Effector memory CD8-positive, alpha-beta T cell (primary cell): ENCODE measurements at regions not wholly inside any gene's neighbourhood (a gene's known extent, or its start where the extent isn't known, plus 50 kb on each side); places are given as distances from the start of the nearest gene placed in this dataset.

Experiments
- ATAC-seq: fragments of 150-1000 bp; cut with Tn5 transposase; replicated peaks from 2 replicates; pipeline ENCODE4 v1.10.0; 2021; ENCODE audit warnings: mild to moderate bottlenecking, moderate library complexity
- DNase-seq, 3 experiments: peaks; one replicate each; pipeline ENCODE4 v3.0.0; 2021
- H3K27ac Mint-ChIP-seq, 2 donors: one replicate each; pipeline ENCODE4 v1.8.0; 2022; ENCODE audit warnings: mild to moderate bottlenecking in 2 of 2, mixed read lengths in 2 of 2, moderate library complexity in 2 of 2
- H3K27me3 Mint-ChIP-seq, 2 donors: one replicate each; pipeline ENCODE4 v1.8.0; 2022; ENCODE audit warnings: mixed read lengths in 2 of 2
- H3K36me3 Mint-ChIP-seq: one replicate; pipeline ENCODE4 v1.8.0; 2022; ENCODE audit warnings: mild to moderate bottlenecking, moderate library complexity, mixed read lengths; ENCODE audit not compliant: insufficient read depth
- H3K4me1 Mint-ChIP-seq, 2 donors: one replicate each; pipeline ENCODE4 v1.8.0; 2022; ENCODE audit warnings: low read depth in 2 of 2, mixed read lengths in 2 of 2
- H3K4me3 Mint-ChIP-seq, 2 donors: one replicate each; pipeline ENCODE4 v1.8.0; 2022; ENCODE audit warnings: mild to moderate bottlenecking in 2 of 2, mixed read lengths in 2 of 2, moderate library complexity in 2 of 2
- H3K9me3 Mint-ChIP-seq, 2 donors: one replicate each; pipeline ENCODE4 v1.8.0; 2022; ENCODE audit warnings: mixed read lengths in 2 of 2

DNA sequence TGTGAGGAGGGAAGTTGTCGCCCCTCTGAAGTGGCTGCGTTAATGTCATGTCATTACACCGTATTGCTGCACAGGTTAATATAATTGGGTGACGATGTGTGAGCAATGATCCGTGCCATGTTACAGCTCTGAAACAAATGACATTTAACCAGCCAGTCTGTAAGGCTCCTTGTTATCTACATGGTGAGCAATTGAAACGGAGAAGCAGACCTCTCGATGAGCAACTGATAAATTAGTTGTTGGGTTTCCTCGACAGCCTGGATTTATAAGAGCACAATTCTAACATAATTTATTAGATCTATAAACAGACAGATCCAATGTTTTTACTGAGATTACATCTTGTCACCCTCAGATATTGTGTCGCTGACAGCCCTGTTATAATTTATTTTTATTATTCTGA is 49.9 kb upstream of the MAFB start:
- Mint-ChIP-seq H3K27ac (no peak overlapping the region), H3K4me1 (peaks cover 3 to 5% of the 10 kb centered on the region in 2 donors), H3K27me3 (peaks cover 29 to 43% of the 10 kb centered on the region in 2 donors)

GRCh38 chr20:40739841-40740240 is 50.8 kb upstream of the MAFB start:
- no peak for ATAC-seq
- Mint-ChIP-seq H3K9me3 (no peaks in the 10 kb centered on the region), H3K27ac (no peak overlapping the region), H3K27me3 (peaks cover 30 to 46% of the 10 kb centered on the region in 2 donors), H3K36me3 (peaks cover 2% of the 10 kb centered on the region), H3K4me3 (no peak overlapping the region), H3K4me1 (peaks cover 3 to 5% of the 10 kb centered on the region in 2 donors)
- DNase-seq, result no peak

More for the DNA sequence above, 49.9 kb upstream of the MAFB start:
- ATAC-seq, result no peak
- Mint-ChIP-seq H3K9me3 (no peaks in the 10 kb centered on the region), H3K4me3 (no peak overlapping the region), H3K36me3 (peaks cover 5% of the 10 kb centered on the region)
- no peak for DNase-seq

DNA sequence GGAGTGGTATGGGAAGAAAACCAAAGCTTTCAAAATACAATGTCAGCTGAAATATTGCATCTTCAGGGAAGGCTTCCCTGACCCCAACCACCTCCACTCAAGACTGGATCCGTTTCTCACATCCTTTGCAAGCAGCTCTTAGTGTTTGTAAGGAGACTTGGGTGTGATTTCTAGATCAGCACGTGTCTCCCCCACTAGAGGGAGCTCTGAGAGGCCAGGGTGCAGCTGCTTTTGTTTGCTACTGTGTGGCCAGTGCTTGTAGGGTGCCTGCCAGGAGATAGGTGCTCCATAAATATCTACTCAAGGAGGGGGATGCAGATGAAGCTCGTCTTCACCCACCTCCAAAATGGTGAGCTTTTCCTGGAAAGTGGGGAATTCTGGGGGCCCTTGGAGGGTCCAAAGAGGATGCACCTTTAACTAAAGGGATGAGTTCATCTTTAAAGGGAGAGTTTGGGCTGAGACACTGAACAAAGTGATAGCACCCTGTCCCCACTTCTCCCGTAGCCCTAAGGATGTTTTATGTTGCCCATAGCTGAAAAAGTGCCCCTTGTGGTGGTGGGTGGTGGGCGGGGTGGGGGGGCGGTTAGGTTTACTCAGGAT is 52.6 kb upstream of the MAFB start:
- DNase-seq, result peak; percentile 33 to 46 (median 36)
- peak; percentile 41 for ATAC-seq
- Mint-ChIP-seq H3K4me1 (peaks cover 3 to 5% of the 10 kb centered on the region in 2 donors), H3K4me3 (no peak overlapping the region), H3K9me3 (no peaks in the 10 kb centered on the region), H3K36me3 (peaks cover 2% of the 10 kb centered on the region), H3K27me3 (peaks cover 15 to 28% of the 10 kb centered on the region in 2 donors), H3K27ac (no peak overlapping the region)

GRCh38 chr20:40743141-40743775 is 54.2 kb upstream of the MAFB start:
- Mint-ChIP-seq H3K27ac (no peak overlapping the region), H3K27me3 (peaks cover 7 to 18% of the 10 kb centered on the region in 2 donors), H3K36me3 (peaks cover 1% of the 10 kb centered on the region), H3K4me3 (no peak overlapping the region), H3K4me1 (peaks cover 3 to 5% of the 10 kb centered on the region in 2 donors), H3K9me3 (no peaks in the 10 kb centered on the region)
- ATAC-seq (no peak), DNase-seq (no peak)

GRCh38 chr20:40744072-40744817 is 55.2 kb upstream of the MAFB start:
- DNase-seq (no peak), ATAC-seq (no peak)
- Mint-ChIP-seq H3K36me3 (no peaks in the 10 kb centered on the region), H3K4me3 (no peak overlapping the region), H3K27me3 (peaks cover 7 to 21% of the 10 kb centered on the region in 2 donors), H3K9me3 (no peaks in the 10 kb centered on the region), H3K4me1 (peaks cover 3 to 5% of the 10 kb centered on the region in 2 donors), H3K27ac (no peak overlapping the region)

DNA sequence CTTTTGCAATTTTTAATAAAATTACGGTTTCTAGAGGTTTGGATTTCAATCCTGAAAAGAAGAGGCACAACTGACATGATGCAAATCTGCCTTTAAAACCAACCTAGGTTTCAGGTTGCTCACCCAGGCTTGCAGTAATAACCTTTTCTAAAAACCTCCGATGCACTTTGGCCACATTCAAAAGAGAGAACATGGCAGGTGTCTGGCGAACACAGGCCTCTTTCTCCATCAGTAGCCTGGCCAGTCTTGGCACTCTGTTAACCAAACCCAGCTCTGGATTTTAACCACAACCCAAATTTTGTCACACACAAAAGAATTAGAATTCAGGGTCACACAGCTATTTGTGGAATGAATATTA is 55.8 kb upstream of the MAFB start:
- Mint-ChIP-seq H3K36me3 (no peaks in the 10 kb centered on the region), H3K4me1 (peaks cover 3 to 5% of the 10 kb centered on the region in 2 donors), H3K4me3 (no peak overlapping the region), H3K9me3 (no peaks in the 10 kb centered on the region), H3K27ac (no peak overlapping the region), H3K27me3 (peaks cover 7 to 21% of the 10 kb centered on the region in 2 donors)
- no peak for ATAC-seq
- DNase-seq, result no peak

GRCh38 chr20:40746251-40746650 is 57.2 kb upstream of the MAFB start:
- H3K4me3 Mint-ChIP-seq, result no peak overlapping the region
- no peak overlapping the region for H3K27ac Mint-ChIP-seq
- H3K27me3 Mint-ChIP-seq, result peaks cover 7 to 21% of the 10 kb centered on the region in 2 donors
- DNase-seq (no peak), ATAC-seq (no peak)
- no peaks in the 10 kb centered on the region for H3K36me3 Mint-ChIP-seq
- H3K4me1 Mint-ChIP-seq, result peaks cover 3 to 4% of the 10 kb centered on the region in 2 donors
- no peaks in the 10 kb centered on the region for H3K9me3 Mint-ChIP-seq

- ATAC-seq, result no peak
- H3K27ac Mint-ChIP-seq, result no peak overlapping the region
- no peaks in the 10 kb centered on the region for H3K9me3 Mint-ChIP-seq
- H3K4me1 Mint-ChIP-seq, result peaks cover 6 to 7% of the 10 kb centered on the region in 2 donors
- no peak for DNase-seq
- H3K4me3 Mint-ChIP-seq, result no peak overlapping the region
- H3K36me3 Mint-ChIP-seq, result no peaks in the 10 kb centered on the region
- peaks cover 7 to 21% of the 10 kb centered on the region in 2 donors for H3K27me3 Mint-ChIP-seq
Measured at GRCh38 chr20:40748182-40748581, 59.1 kb upstream of the MAFB start.

DNA sequence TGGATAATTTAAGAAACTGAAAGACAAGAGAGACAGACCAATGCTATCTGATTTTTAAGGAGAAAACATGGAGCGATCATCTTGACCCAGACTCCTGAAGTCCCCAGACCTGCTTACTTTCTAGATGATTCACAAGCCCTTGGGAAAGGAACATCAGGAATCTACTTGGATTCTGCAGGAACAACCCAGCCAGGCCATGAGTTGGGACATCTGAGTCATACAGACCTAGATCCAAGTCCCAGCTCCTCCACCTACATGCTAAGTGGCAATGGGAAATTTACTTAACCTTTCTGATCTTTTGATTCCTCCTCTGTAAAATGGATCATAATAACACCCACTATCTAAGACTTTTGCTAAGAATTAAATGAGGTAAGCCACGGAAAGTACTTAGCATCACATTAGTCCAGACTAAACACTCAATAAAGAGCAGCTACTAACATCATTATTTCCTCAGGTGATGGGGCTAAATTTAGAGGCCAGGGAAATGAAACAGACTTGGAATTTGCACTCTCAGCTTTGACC is 61.0 kb upstream of the MAFB start:
- DNase-seq (no peak), ATAC-seq (no peak)
- no peaks in the 10 kb centered on the region for H3K36me3 Mint-ChIP-seq
- peaks cover 14 to 15% of the 10 kb centered on the region in 2 donors for H3K4me1 Mint-ChIP-seq
- no peak overlapping the region for H3K4me3 Mint-ChIP-seq
- no peaks in the 10 kb centered on the region for H3K9me3 Mint-ChIP-seq
- peaks cover 0 to 7% of the 10 kb centered on the region in 2 donors for H3K27me3 Mint-ChIP-seq
- peak overlapping the region in 1 of 2 donors; percentile 3 for H3K27ac Mint-ChIP-seq

GRCh38 chr20:40750541-40751035 is 61.6 kb upstream of the MAFB start:
- H3K27ac Mint-ChIP-seq, result peak overlapping the region in 1 of 2 donors; percentile 3
- no peaks in the 10 kb centered on the region for H3K36me3 Mint-ChIP-seq
- H3K4me1 Mint-ChIP-seq, result peaks cover 15 to 16% of the 10 kb centered on the region in 2 donors

GRCh38 chr20:40753472-40753871 is 64.4 kb upstream of the MAFB start:
- Mint-ChIP-seq H3K9me3 (no peaks in the 10 kb centered on the region), H3K4me1 (peaks cover 39% of the 10 kb centered on the region in 2 donors), H3K27me3 (peaks cover 0 to under 1% of the 10 kb centered on the region in 2 donors), H3K36me3 (no peaks in the 10 kb centered on the region), H3K4me3 (no peak overlapping the region), H3K27ac (peak overlapping the region in 1 of 2 donors; percentile 4)
- DNase-seq (no peak), ATAC-seq (no peak)

More at GRCh38 chr20:40750541-40751035, 61.6 kb upstream of the MAFB start:
- Mint-ChIP-seq H3K4me3 (no peak overlapping the region), H3K9me3 (no peaks in the 10 kb centered on the region), H3K27me3 (peaks cover 0 to 7% of the 10 kb centered on the region in 2 donors)
- DNase-seq, result no peak
- ATAC-seq, result no peak

DNA sequence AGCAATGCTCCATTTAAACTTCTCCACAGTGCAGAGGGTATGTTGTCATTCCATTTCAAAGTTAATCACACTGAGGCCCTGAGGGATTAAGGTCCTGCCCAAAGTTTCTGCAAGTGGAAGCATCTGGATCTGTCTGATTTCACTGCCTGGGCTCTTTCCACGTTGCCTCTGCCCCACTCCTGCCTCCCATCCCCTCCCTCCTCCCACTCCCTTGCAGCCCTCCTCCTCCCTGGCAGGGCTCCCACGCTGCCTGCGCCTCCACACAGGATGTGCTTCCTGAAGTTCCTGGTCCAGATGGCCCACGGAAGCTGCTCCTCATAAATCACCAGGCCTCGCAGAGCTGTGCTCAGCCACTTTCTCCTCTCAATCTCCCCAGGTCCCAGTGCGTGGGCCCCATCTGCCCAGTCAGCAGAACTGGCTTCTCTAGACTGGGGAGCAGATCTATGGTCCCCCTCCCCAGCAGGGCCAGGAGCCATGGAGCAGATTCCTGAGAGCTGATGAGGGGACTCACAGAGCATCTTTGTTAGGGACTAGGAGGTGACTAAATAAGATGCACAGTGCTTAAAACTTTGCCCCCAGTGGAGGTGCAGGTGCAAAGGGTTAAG is 65.4 kb upstream of the MAFB start:
- DNase-seq (no peak), ATAC-seq (no peak)
- Mint-ChIP-seq H3K4me3 (no peak overlapping the region), H3K36me3 (no peaks in the 10 kb centered on the region), H3K9me3 (no peaks in the 10 kb centered on the region), H3K4me1 (peaks cover 43 to 48% of the 10 kb centered on the region in 2 donors), H3K27me3 (no peaks in the 10 kb centered on the region), H3K27ac (no peak overlapping the region)

GRCh38 chr20:40757087-40757486 is 68.1 kb upstream of the MAFB start:
- ATAC-seq (peak; percentile 85), DNase-seq (peak in 1 of 3 experiments; percentile 2)
- H3K9me3 Mint-ChIP-seq, result no peaks in the 10 kb centered on the region
- H3K36me3 Mint-ChIP-seq, result no peaks in the 10 kb centered on the region
- H3K27ac Mint-ChIP-seq, result peak overlapping the region; percentile 15 to 59
- H3K4me3 Mint-ChIP-seq, result peak overlapping the region; percentile 21 to 25
- H3K27me3 Mint-ChIP-seq, result no peaks in the 10 kb centered on the region
- peaks cover 47 to 51% of the 10 kb centered on the region in 2 donors for H3K4me1 Mint-ChIP-seq
